Neural cell (in vitro differentiated cells): ENCODE measurements at regions not wholly inside any gene's neighbourhood (a gene's known extent, or its start where the extent isn't known, plus 50 kb on each side); places are given as distances from the start of the nearest gene placed in this dataset.

Experiments
- H2AFZ ChIP-seq: fragments of 200-600, 300-800 bp; sonication (generic), shearing (Covaris generic); 2 replicates; pipeline ENCODE4 v1.6.0; 2014; ENCODE audit warnings: low read depth, mild to moderate bottlenecking, antibody characterized with exemption, low read length, moderate library complexity
- H3F3A ChIP-seq: fragments of 200-600 bp; shearing (Covaris generic); 2 replicates; pipeline ENCODE4 v1.6.1; 2016; ENCODE audit warnings: mild to moderate bottlenecking, moderate library complexity, mixed read lengths, antibody characterized with exemption, low read length; ENCODE audit not compliant: insufficient read depth, poor library complexity, severe bottlenecking
- H3K27ac ChIP-seq: fragments of 200-600, 300-800 bp; sonication (generic), shearing (Covaris generic); 2 replicates; pipeline ENCODE4 v1.5.1; 2014; ENCODE audit warnings: mild to moderate bottlenecking, low read length, moderate library complexity
- H3K27me3 ChIP-seq: fragments of 300-800, 200-600 bp; sonication (generic), shearing (Covaris generic); 2 replicates; pipeline ENCODE4 v1.6.0; 2014; ENCODE audit warnings: mild to moderate bottlenecking, low read depth, low read length, moderate library complexity; ENCODE audit not compliant: insufficient read depth
- H3K36me3 ChIP-seq: fragments of 300-800, 200-600 bp; sonication (generic), shearing (Covaris generic); 2 replicates; pipeline ENCODE4 v1.5.1; 2014; ENCODE audit warnings: mild to moderate bottlenecking, antibody characterized with exemption, low read length, moderate library complexity; ENCODE audit not compliant: insufficient read depth
- H3K4me2 ChIP-seq: fragments of 300-800, 200-600 bp; sonication (generic), shearing (Covaris generic); 2 replicates; pipeline ENCODE4 v1.6.0; 2014; ENCODE audit warnings: mild to moderate bottlenecking, low read length
- H3K4me3 ChIP-seq: fragments of 300-800, 200-600 bp; sonication (generic), shearing (Covaris generic); 2 replicates; pipeline ENCODE4 v1.5.1; 2014; ENCODE audit warnings: mild to moderate bottlenecking, low read length, moderate library complexity
- H3K79me2 ChIP-seq: fragments of 200-600 bp; shearing (Covaris generic); replicated peaks from 2 replicates; pipeline ENCODE4 v1.6.0; 2014; ENCODE audit warnings: mild to moderate bottlenecking, low read length, moderate library complexity; ENCODE audit not compliant: insufficient read depth
- H3K9ac ChIP-seq: fragments of 300-800, 200-600 bp; sonication (generic), shearing (Covaris generic); 2 replicates; pipeline ENCODE4 v1.6.1; 2016; ENCODE audit warnings: mild to moderate bottlenecking, low read length, mixed read lengths
- H3K9me2 ChIP-seq: fragments of 200-600 bp; shearing (Covaris generic); 2 replicates; pipeline ENCODE4 v1.6.1; 2016; ENCODE audit warnings: mild to moderate bottlenecking, low read length, mixed read lengths; ENCODE audit not compliant: insufficient read depth
- H3K9me3 ChIP-seq: fragments of 200-600, 300-800 bp; sonication (generic), shearing (Covaris generic); 2 replicates; pipeline ENCODE4 v1.6.1; 2016; ENCODE audit warnings: mild to moderate bottlenecking, mixed run types, low read length, moderate library complexity, mixed read lengths
- H4K20me1 ChIP-seq: fragments of 200-600 bp; shearing (Covaris generic); 2 replicates; pipeline ENCODE4 v1.6.1; 2016; ENCODE audit warnings: mild to moderate bottlenecking, mixed run types; ENCODE audit not compliant: insufficient read depth
- CTCF ChIP-seq: fragments of 450-650 bp; IDR thresholded peaks from 2 replicates; pipeline ENCODE4 v1.5.1; 2014; ENCODE audit warnings: antibody characterized with exemption, mild to moderate bottlenecking, moderate library complexity; ENCODE audit not compliant: poor library complexity, severe bottlenecking
- EP300 ChIP-seq: fragments of 450-650 bp; conservative IDR thresholded peaks from 2 replicates; pipeline ENCODE4 v1.6.1; 2014; ENCODE audit warnings: antibody characterized with exemption, mild to moderate bottlenecking, moderate library complexity; ENCODE audit not compliant: poor library complexity, severe bottlenecking
- EZH2 ChIP-seq: fragments of 200-600, 300-800 bp; shearing (Covaris generic), sonication (generic); IDR thresholded peaks from 2 replicates; pipeline ENCODE4 v1.6.1; 2014; ENCODE audit warnings: antibody characterized with exemption, low read length, borderline replicate concordance, mild to moderate bottlenecking; ENCODE audit not compliant: insufficient read depth, poor library complexity, severe bottlenecking
- MXI1 ChIP-seq: fragments of 450-650 bp; conservative IDR thresholded peaks from 2 replicates; pipeline ENCODE4 v1.6.1; 2014; ENCODE audit warnings: antibody characterized with exemption, mild to moderate bottlenecking; ENCODE audit not compliant: poor library complexity, severe bottlenecking
- POLR2AphosphoS5 ChIP-seq: IDR thresholded peaks from 2 replicates; pipeline ENCODE4 v1.6.1; 2012
- RAD21 ChIP-seq: fragments of 450-650 bp; conservative IDR thresholded peaks from 2 replicates; pipeline ENCODE4 v1.6.1; 2014; ENCODE audit warnings: antibody characterized with exemption, mild to moderate bottlenecking, moderate library complexity
- REST ChIP-seq: IDR thresholded peaks from 2 replicates; pipeline ENCODE4 v1.6.1; 2012; ENCODE audit warnings: borderline replicate concordance
- SMC3 ChIP-seq: fragments of 450-650 bp; conservative IDR thresholded peaks from 2 replicates; pipeline ENCODE4 v1.6.1; 2014; ENCODE audit warnings: antibody characterized with exemption, mild to moderate bottlenecking, moderate library complexity; ENCODE audit not compliant: poor library complexity
- TAF1 ChIP-seq: IDR thresholded peaks from 2 replicates; pipeline ENCODE4 v1.6.1; 2012; ENCODE audit warnings: low read depth

GRCh38 chr5:7242118-7242710, 153.7 kb upstream of the ADCY2 start:
- no peaks in the 10 kb centered on the region for H3K27me3 ChIP-seq
- H4K20me1 ChIP-seq: no peaks in the 10 kb centered on the region
- no peak overlapping the region for H3K4me3 ChIP-seq
- H3K4me2 ChIP-seq: no peak overlapping the region
- H3K9me3 ChIP-seq: no peaks in the 10 kb centered on the region
- H3K9me2 ChIP-seq: no peaks in the 10 kb centered on the region
- H3K36me3 ChIP-seq: no peaks in the 10 kb centered on the region
- H3K79me2 ChIP-seq: no peaks in the 10 kb centered on the region
- no peaks in the 10 kb centered on the region for H3F3A ChIP-seq
- H2AFZ ChIP-seq: no peak overlapping the region
- TF ChIP-seq EP300 (no peak), TAF1 (no peak), RAD21 (no peak), REST (no peak), EZH2 (no peak), MXI1 (no peak), POLR2AphosphoS5 (no peak), CTCF (no peak), SMC3 (no peak)
- H3K9ac ChIP-seq: no peak overlapping the region
- no peak overlapping the region for H3K27ac ChIP-seq

- Histone ChIP-seq H3F3A (no peaks in the 10 kb centered on the region), H3K27ac (no peak overlapping the region), H2AFZ (no peak overlapping the region), H3K9me3 (no peaks in the 10 kb centered on the region), H4K20me1 (no peaks in the 10 kb centered on the region), H3K36me3 (no peaks in the 10 kb centered on the region), H3K9me2 (no peaks in the 10 kb centered on the region), H3K4me2 (no peak overlapping the region), H3K9ac (no peak overlapping the region), H3K27me3 (no peaks in the 10 kb centered on the region), H3K79me2 (no peaks in the 10 kb centered on the region), H3K4me3 (no peak overlapping the region)
- TF ChIP-seq EZH2 (no peak), REST (no peak), TAF1 (no peak), MXI1 (no peak), SMC3 (no peak), POLR2AphosphoS5 (no peak), EP300 (no peak), RAD21 (no peak), CTCF (no peak)
Observed at GRCh38 chr5:7244208-7244607, 151.7 kb upstream of the ADCY2 start.
